ENCODE measurements at regions not wholly inside any gene's neighbourhood (a gene's known extent, or its start where the extent isn't known, plus 50 kb on each side); places are given as distances from the start of the nearest gene placed in this dataset.
A peak's percentile ranks its signal among the peaks of the same experiment; 100 is the strongest.

- H3K4me1 ChIP-seq (ENCODE audit: control insufficient read depth in 1 of 2, insufficient read depth in 2 of 2, low read length in 2 of 2) = no peaks in the 10 kb centered on the region
- no peak for DNase-seq
- no peak overlapping the region for H3K27ac ChIP-seq (ENCODE audit: low read depth in 1 of 2, low read length in 2 of 2)
- H3K36me3 ChIP-seq (ENCODE audit: control insufficient read depth in 1 of 2, insufficient read depth in 2 of 2, low read length in 1 of 2) = no peaks in the 10 kb centered on the region
- 72 to 76% methylated on average over 7 of the region's 7 CpGs for WGBS, 2 donors
- H3K27me3 ChIP-seq (ENCODE audit: control insufficient read depth in 1 of 2, insufficient read depth in 2 of 2, low read length in 1 of 2) = no peaks in the 10 kb centered on the region
- H3K9me3 ChIP-seq (ENCODE audit: control insufficient read depth, low read length) = no peaks in the 10 kb centered on the region
- intact Hi-C loops (cut with DNase I) = loop anchor here in 1 of 2 donors (10.0 kb wide), 2 partner anchors 125 to 385 kb away; no protein-coding TSS in a partner anchor
- ATAC-seq (ENCODE audit: low FRiP score) = no peak
- H3K4me3 ChIP-seq (ENCODE audit: low read length in 2 of 2) = no peak overlapping the region
Measured at GRCh38 chr2:196459539-196459938, 180.0 kb upstream of the CCDC150 start.

- WGBS, 2 donors = 85 to 88% methylated on average over 1 of the region's 1 CpG
- DNase-seq (no peak), ATAC-seq (ENCODE audit: low FRiP score) (no peak)
- Histone ChIP-seq H3K27me3 (ENCODE audit: control insufficient read depth in 1 of 2, insufficient read depth in 2 of 2, low read length in 1 of 2) (no peaks in the 10 kb centered on the region), H3K27ac (ENCODE audit: low read depth in 1 of 2, low read length in 2 of 2) (no peak overlapping the region), H3K36me3 (ENCODE audit: control insufficient read depth in 1 of 2, insufficient read depth in 2 of 2, low read length in 1 of 2) (no peaks in the 10 kb centered on the region), H3K4me1 (ENCODE audit: control insufficient read depth in 1 of 2, insufficient read depth in 2 of 2, low read length in 2 of 2) (no peaks in the 10 kb centered on the region), H3K9me3 (ENCODE audit: control insufficient read depth, low read length) (no peaks in the 10 kb centered on the region), H3K4me3 (ENCODE audit: low read length in 2 of 2) (no peak overlapping the region)
- intact Hi-C loops (cut with DNase I) = no loop called here
Measured at GRCh38 chr2:196463706-196464105, 175.8 kb upstream of the CCDC150 start.

- WGBS, 2 donors = 87 to 93% methylated on average over 2 of the region's 2 CpGs
- Histone ChIP-seq H3K36me3 (ENCODE audit: control insufficient read depth in 1 of 2, insufficient read depth in 2 of 2, low read length in 1 of 2) (no peaks in the 10 kb centered on the region), H3K27me3 (ENCODE audit: control insufficient read depth in 1 of 2, insufficient read depth in 2 of 2, low read length in 1 of 2) (no peaks in the 10 kb centered on the region), H3K27ac (ENCODE audit: low read depth in 1 of 2, low read length in 2 of 2) (no peak overlapping the region), H3K4me3 (ENCODE audit: low read length in 2 of 2) (no peak overlapping the region), H3K4me1 (ENCODE audit: control insufficient read depth in 1 of 2, insufficient read depth in 2 of 2, low read length in 2 of 2) (no peaks in the 10 kb centered on the region), H3K9me3 (ENCODE audit: control insufficient read depth, low read length) (no peaks in the 10 kb centered on the region)
- intact Hi-C loops (cut with DNase I) = no loop called here
- ATAC-seq (ENCODE audit: low FRiP score) (no peak), DNase-seq (no peak)
Measured at GRCh38 chr2:196464311-196464710, 175.2 kb upstream of the CCDC150 start.

- ATAC-seq (ENCODE audit: low FRiP score) (no peak), DNase-seq (no peak)
- WGBS, 2 donors = 91 to 92% methylated on average over 2 of the region's 2 CpGs
- intact Hi-C loops (cut with DNase I) = no loop called here
- Histone ChIP-seq H3K9me3 (ENCODE audit: control insufficient read depth, low read length) (no peaks in the 10 kb centered on the region), H3K4me3 (ENCODE audit: low read length in 2 of 2) (no peak overlapping the region), H3K27me3 (ENCODE audit: control insufficient read depth in 1 of 2, insufficient read depth in 2 of 2, low read length in 1 of 2) (no peaks in the 10 kb centered on the region), H3K4me1 (ENCODE audit: control insufficient read depth in 1 of 2, insufficient read depth in 2 of 2, low read length in 2 of 2) (no peaks in the 10 kb centered on the region), H3K27ac (ENCODE audit: low read depth in 1 of 2, low read length in 2 of 2) (no peak overlapping the region), H3K36me3 (ENCODE audit: control insufficient read depth in 1 of 2, insufficient read depth in 2 of 2, low read length in 1 of 2) (no peaks in the 10 kb centered on the region)
Measured at GRCh38 chr2:196466581-196466980, 172.9 kb upstream of the CCDC150 start.

GRCh38 chr2:196468394-196468793, 171.1 kb upstream of the CCDC150 start:
- no peak overlapping the region for H3K27ac ChIP-seq (ENCODE audit: low read depth in 1 of 2, low read length in 2 of 2)
- ATAC-seq (ENCODE audit: low FRiP score) (no peak), DNase-seq (no peak)
- intact Hi-C loops (cut with DNase I) = no loop called here
- no peaks in the 10 kb centered on the region for H3K4me1 ChIP-seq (ENCODE audit: control insufficient read depth in 1 of 2, insufficient read depth in 2 of 2, low read length in 2 of 2)
- H3K27me3 ChIP-seq (ENCODE audit: control insufficient read depth in 1 of 2, insufficient read depth in 2 of 2, low read length in 1 of 2) = no peaks in the 10 kb centered on the region
- WGBS, 2 donors = 94 to 95% methylated on average over 3 of the region's 3 CpGs
- H3K36me3 ChIP-seq (ENCODE audit: control insufficient read depth in 1 of 2, insufficient read depth in 2 of 2, low read length in 1 of 2) = no peaks in the 10 kb centered on the region
- no peaks in the 10 kb centered on the region for H3K9me3 ChIP-seq (ENCODE audit: control insufficient read depth, low read length)
- H3K4me3 ChIP-seq (ENCODE audit: low read length in 2 of 2) = no peak overlapping the region

GRCh38 chr2:196473617-196474016, 165.9 kb upstream of the CCDC150 start:
- no peak overlapping the region for H3K27ac ChIP-seq (ENCODE audit: low read depth in 1 of 2, low read length in 2 of 2)
- WGBS, 2 donors = 1 to 3% methylated on average over 3 of the region's 3 CpGs
- DNase-seq = no peak
- no peaks in the 10 kb centered on the region for H3K27me3 ChIP-seq (ENCODE audit: control insufficient read depth in 1 of 2, insufficient read depth in 2 of 2, low read length in 1 of 2)
- no peak for ATAC-seq (ENCODE audit: low FRiP score)
- intact Hi-C loops (cut with DNase I) = no loop called here
- peaks cover 1% of the 10 kb centered on the region for H3K9me3 ChIP-seq (ENCODE audit: control insufficient read depth, low read length)
- H3K36me3 ChIP-seq (ENCODE audit: control insufficient read depth in 1 of 2, insufficient read depth in 2 of 2, low read length in 1 of 2) = no peaks in the 10 kb centered on the region
- H3K4me1 ChIP-seq (ENCODE audit: control insufficient read depth in 1 of 2, insufficient read depth in 2 of 2, low read length in 2 of 2) = peaks cover 0 to 3% of the 10 kb centered on the region in 2 donors
- no peak overlapping the region for H3K4me3 ChIP-seq (ENCODE audit: low read length in 2 of 2)

- no peak overlapping the region for H3K4me3 ChIP-seq (ENCODE audit: low read length in 2 of 2)
- intact Hi-C loops (cut with DNase I) = no loop called here
- H3K27ac ChIP-seq (ENCODE audit: low read depth in 1 of 2, low read length in 2 of 2) = no peak overlapping the region
- DNase-seq (no peak), ATAC-seq (ENCODE audit: low FRiP score) (no peak)
- no peaks in the 10 kb centered on the region for H3K27me3 ChIP-seq (ENCODE audit: control insufficient read depth in 1 of 2, insufficient read depth in 2 of 2, low read length in 1 of 2)
- 93 to 97% methylated on average over 3 of the region's 3 CpGs for WGBS, 2 donors
- H3K9me3 ChIP-seq (ENCODE audit: control insufficient read depth, low read length) = peaks cover 1% of the 10 kb centered on the region
- H3K4me1 ChIP-seq (ENCODE audit: control insufficient read depth in 1 of 2, insufficient read depth in 2 of 2, low read length in 2 of 2) = peaks cover 0 to 6% of the 10 kb centered on the region in 2 donors
- no peaks in the 10 kb centered on the region for H3K36me3 ChIP-seq (ENCODE audit: control insufficient read depth in 1 of 2, insufficient read depth in 2 of 2, low read length in 1 of 2)
Measured at GRCh38 chr2:196475611-196476010, 163.9 kb upstream of the CCDC150 start.

GRCh38 chr2:196478588-196478987, 160.9 kb upstream of the CCDC150 start:
- Histone ChIP-seq H3K4me1 (ENCODE audit: control insufficient read depth in 1 of 2, insufficient read depth in 2 of 2, low read length in 2 of 2) (peaks cover 0 to 9% of the 10 kb centered on the region in 2 donors), H3K27ac (ENCODE audit: low read depth in 1 of 2, low read length in 2 of 2) (no peak overlapping the region), H3K4me3 (ENCODE audit: low read length in 2 of 2) (no peak overlapping the region), H3K27me3 (ENCODE audit: control insufficient read depth in 1 of 2, insufficient read depth in 2 of 2, low read length in 1 of 2) (no peaks in the 10 kb centered on the region), H3K9me3 (ENCODE audit: control insufficient read depth, low read length) (peaks cover 1% of the 10 kb centered on the region), H3K36me3 (ENCODE audit: control insufficient read depth in 1 of 2, insufficient read depth in 2 of 2, low read length in 1 of 2) (no peaks in the 10 kb centered on the region)
- intact Hi-C loops (cut with DNase I) = no loop called here
- DNase-seq (no peak), ATAC-seq (ENCODE audit: low FRiP score) (no peak)
- 96 to 98% methylated on average over 2 of the region's 2 CpGs for WGBS, 2 donors

GRCh38 chr2:196479350-196479749, 160.2 kb upstream of the CCDC150 start:
- Histone ChIP-seq H3K4me3 (ENCODE audit: low read length in 2 of 2) (no peak overlapping the region), H3K4me1 (ENCODE audit: control insufficient read depth in 1 of 2, insufficient read depth in 2 of 2, low read length in 2 of 2) (peaks cover 0 to 7% of the 10 kb centered on the region in 2 donors), H3K9me3 (ENCODE audit: control insufficient read depth, low read length) (peaks cover 1% of the 10 kb centered on the region), H3K27me3 (ENCODE audit: control insufficient read depth in 1 of 2, insufficient read depth in 2 of 2, low read length in 1 of 2) (no peaks in the 10 kb centered on the region), H3K36me3 (ENCODE audit: control insufficient read depth in 1 of 2, insufficient read depth in 2 of 2, low read length in 1 of 2) (no peaks in the 10 kb centered on the region), H3K27ac (ENCODE audit: low read depth in 1 of 2, low read length in 2 of 2) (no peak overlapping the region)
- DNase-seq (no peak), ATAC-seq (ENCODE audit: low FRiP score) (peak; percentile 41)
- intact Hi-C loops (cut with DNase I) = no loop called here
